OCI-LY1 (cell line): ENCODE measurements at regions not wholly inside any gene's neighbourhood (a gene's known extent, or its start where the extent isn't known, plus 50 kb on each side); places are given as distances from the start of the nearest gene placed in this dataset.

Experiments
- H2AFZ ChIP-seq: fragments of 200-600 bp; sonication (generic), shearing (Covaris generic); 2 replicates; pipeline ENCODE4 v1.6.0; 2014; ENCODE audit warnings: antibody characterized with exemption, mild to moderate bottlenecking, low read length
- H3F3A ChIP-seq: fragments of 200-600 bp; sonication (generic), shearing (Covaris generic); 2 replicates; pipeline ENCODE4 v1.6.0; 2014; ENCODE audit warnings: mild to moderate bottlenecking, antibody characterized with exemption, low read length, moderate library complexity; ENCODE audit not compliant: insufficient read depth
- H3K27ac ChIP-seq: fragments of 200-600 bp; sonication (generic); 2 replicates; pipeline ENCODE4 v1.5.1; 2014; ENCODE audit warnings: low read length, mixed run types, mild to moderate bottlenecking, low read depth; ENCODE audit not compliant: poor library complexity, severe bottlenecking
- H3K27me3 ChIP-seq: fragments of 200-600 bp; sonication (generic); 2 replicates; pipeline ENCODE4 v1.6.0; 2014; ENCODE audit warnings: antibody characterized with exemption, mild to moderate bottlenecking, low read length, moderate library complexity; ENCODE audit not compliant: insufficient read depth
- H3K36me3 ChIP-seq: fragments of 200-600 bp; sonication (generic); 2 replicates; pipeline ENCODE4 v1.6.1; 2014; ENCODE audit warnings: mild to moderate bottlenecking, antibody characterized with exemption, low read length, moderate library complexity, mixed read lengths; ENCODE audit not compliant: insufficient read depth
- H3K4me1 ChIP-seq: fragments of 200-600 bp; sonication (generic); 2 replicates; pipeline ENCODE4 v1.5.1; 2014; ENCODE audit warnings: mild to moderate bottlenecking, low read length, moderate library complexity; ENCODE audit not compliant: insufficient read depth, severe bottlenecking
- H3K4me2 ChIP-seq: fragments of 200-600 bp; sonication (generic), shearing (Covaris generic); 2 replicates; pipeline ENCODE4 v1.6.1; 2014; ENCODE audit warnings: low read length
- H3K4me3 ChIP-seq: fragments of 200-600 bp; sonication (generic); 2 replicates; pipeline ENCODE4 v1.5.1; 2014; ENCODE audit warnings: low read length, low read depth, mild to moderate bottlenecking, mixed read lengths; ENCODE audit not compliant: poor library complexity, severe bottlenecking
- H3K79me2 ChIP-seq: fragments of 200-600 bp; shearing (Covaris generic); 2 replicates; pipeline ENCODE4 v1.6.1; 2016; ENCODE audit warnings: mixed run types, low read length, mixed read lengths; ENCODE audit not compliant: insufficient read depth
- H3K9ac ChIP-seq: fragments of 200-600 bp; sonication (generic), shearing (Covaris generic); 2 replicates; pipeline ENCODE4 v1.6.1; 2014; ENCODE audit warnings: mild to moderate bottlenecking, low read length, mixed read lengths
- H3K9me2 ChIP-seq: fragments of 200-600 bp; sonication (generic), shearing (Covaris generic); 2 replicates; pipeline ENCODE4 v1.6.1; 2014; ENCODE audit warnings: low read depth, mild to moderate bottlenecking, low read length, mixed read lengths
- H3K9me3 ChIP-seq: fragments of 200-600 bp; shearing (Covaris generic); 2 replicates; pipeline ENCODE4 v1.6.1; 2014; ENCODE audit warnings: low read length, mixed read lengths
- H4K20me1 ChIP-seq: fragments of 200-600 bp; sonication (generic), shearing (Covaris generic); 2 replicates; pipeline ENCODE4 v1.6.0; 2016; ENCODE audit warnings: mild to moderate bottlenecking, low read length; ENCODE audit not compliant: insufficient read depth
- CTCF ChIP-seq: fragments of 200-600 bp; sonication (generic), shearing (Covaris generic); IDR thresholded peaks from 2 replicates; pipeline ENCODE4 v1.5.1; 2017; ENCODE audit warnings: mild to moderate bottlenecking, antibody characterized with exemption, low read length, moderate library complexity, mixed read lengths
- EZH2 ChIP-seq: fragments of 200-600 bp; sonication (generic), shearing (Covaris generic); IDR thresholded peaks from 2 replicates; pipeline ENCODE4 v1.8.0; 2017; ENCODE audit warnings: borderline replicate concordance, mixed run types, mild to moderate bottlenecking, antibody characterized with exemption, low read length, moderate library complexity, mixed read lengths

GRCh38 chr18:77552945-77553344 lies 303.3 kb downstream of the GALR1 start:
- no peak for TF ChIP-seq EZH2
- TF ChIP-seq CTCF: no peak
- Histone ChIP-seq H3K4me2 (no peak overlapping the region), H2AFZ (no peak overlapping the region), H3K27me3 (no peaks in the 10 kb centered on the region), H3K79me2 (no peaks in the 10 kb centered on the region), H3K36me3 (no peaks in the 10 kb centered on the region), H3K4me3 (no peak overlapping the region), H3K4me1 (no peaks in the 10 kb centered on the region), H3K9ac (no peak overlapping the region), H4K20me1 (no peaks in the 10 kb centered on the region), H3K9me2 (no peaks in the 10 kb centered on the region), H3K27ac (no peak overlapping the region), H3K9me3 (no peaks in the 10 kb centered on the region), H3F3A (no peaks in the 10 kb centered on the region)

- no peaks in the 10 kb centered on the region for H3K4me1 ChIP-seq
- H3K9ac ChIP-seq: no peak overlapping the region
- H3K4me3 ChIP-seq: no peak overlapping the region
- TF ChIP-seq EZH2 (no peak), CTCF (no peak)
- H3K79me2 ChIP-seq: no peaks in the 10 kb centered on the region
- H3K27ac ChIP-seq: no peak overlapping the region
- no peak overlapping the region for H2AFZ ChIP-seq
- H4K20me1 ChIP-seq: no peaks in the 10 kb centered on the region
- H3K9me2 ChIP-seq: no peaks in the 10 kb centered on the region
- H3K36me3 ChIP-seq: no peaks in the 10 kb centered on the region
- H3K9me3 ChIP-seq: no peaks in the 10 kb centered on the region
- no peaks in the 10 kb centered on the region for H3F3A ChIP-seq
- H3K27me3 ChIP-seq: no peaks in the 10 kb centered on the region
- no peak overlapping the region for H3K4me2 ChIP-seq
Measured at GRCh38 chr18:77554061-77554460, 304.4 kb downstream of the GALR1 start.

GRCh38 chr18:77557046-77557587 lies 307.5 kb downstream of the GALR1 start:
- Histone ChIP-seq H3F3A (no peaks in the 10 kb centered on the region), H3K27ac (no peak overlapping the region), H3K4me2 (no peak overlapping the region), H4K20me1 (no peaks in the 10 kb centered on the region), H3K4me3 (no peak overlapping the region), H3K79me2 (no peaks in the 10 kb centered on the region), H2AFZ (no peak overlapping the region), H3K36me3 (no peaks in the 10 kb centered on the region), H3K9ac (no peak overlapping the region), H3K27me3 (no peaks in the 10 kb centered on the region), H3K9me2 (no peaks in the 10 kb centered on the region), H3K4me1 (no peaks in the 10 kb centered on the region), H3K9me3 (no peaks in the 10 kb centered on the region)
- TF ChIP-seq CTCF (no peak), EZH2 (no peak)
